ENCODE measurements at regions not wholly inside any gene's neighbourhood (a gene's known extent, or its start where the extent isn't known, plus 50 kb on each side); places are given as distances from the start of the nearest gene placed in this dataset.

- intact Hi-C loops (cut with DNase I; ENCODE audit: low total_unique reads), result no loop called here
- Histone ChIP-seq H3K27ac (no peak overlapping the region), H3K4me3 (no peak overlapping the region), H3K36me3 (no peaks in the 10 kb centered on the region), H3K27me3 (no peaks in the 10 kb centered on the region), H3K4me1 (no peaks in the 10 kb centered on the region), H3K9me3 (no peaks in the 10 kb centered on the region)
- ATAC-seq (no peak), DNase-seq (no peak)
- in situ Hi-C loops (cut with MboI; ENCODE audit: low sequenced_read_pairs in 4 of 4), result no loop called here
- TF ChIP-seq, protein P1, sequence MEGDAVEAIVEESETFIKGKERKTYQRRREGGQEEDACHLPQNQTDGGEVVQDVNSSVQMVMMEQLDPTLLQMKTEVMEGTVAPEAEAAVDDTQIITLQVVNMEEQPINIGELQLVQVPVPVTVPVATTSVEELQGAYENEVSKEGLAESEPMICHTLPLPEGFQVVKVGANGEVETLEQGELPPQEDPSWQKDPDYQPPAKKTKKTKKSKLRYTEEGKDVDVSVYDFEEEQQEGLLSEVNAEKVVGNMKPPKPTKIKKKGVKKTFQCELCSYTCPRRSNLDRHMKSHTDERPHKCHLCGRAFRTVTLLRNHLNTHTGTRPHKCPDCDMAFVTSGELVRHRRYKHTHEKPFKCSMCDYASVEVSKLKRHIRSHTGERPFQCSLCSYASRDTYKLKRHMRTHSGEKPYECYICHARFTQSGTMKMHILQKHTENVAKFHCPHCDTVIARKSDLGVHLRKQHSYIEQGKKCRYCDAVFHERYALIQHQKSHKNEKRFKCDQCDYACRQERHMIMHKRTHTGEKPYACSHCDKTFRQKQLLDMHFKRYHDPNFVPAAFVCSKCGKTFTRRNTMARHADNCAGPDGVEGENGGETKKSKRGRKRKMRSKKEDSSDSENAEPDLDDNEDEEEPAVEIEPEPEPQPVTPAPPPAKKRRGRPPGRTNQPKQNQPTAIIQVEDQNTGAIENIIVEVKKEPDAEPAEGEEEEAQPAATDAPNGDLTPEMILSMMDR (IDR thresholded peaks at IDR 0.05 in 4 of 5, conservative IDR thresholded peaks at IDR 0.05 in 1 of 5), result no peak
- TF ChIP-seq POLR2A (IDR thresholded peaks at IDR 0.05), result no peak
Observed at GRCh38 chr3:70383360-70383831, 71.0 kb upstream of the MDFIC2 start.

- TF ChIP-seq, protein P1 (IDR thresholded peaks at IDR 0.05 in 4 of 5, conservative IDR thresholded peaks at IDR 0.05 in 1 of 5), result no peak
- no peak for TF ChIP-seq POLR2A (IDR thresholded peaks at IDR 0.05)
- Histone ChIP-seq H3K4me3 (no peak overlapping the region), H3K27me3 (no peaks in the 10 kb centered on the region), H3K27ac (no peak overlapping the region), H3K9me3 (no peaks in the 10 kb centered on the region), H3K4me1 (no peaks in the 10 kb centered on the region), H3K36me3 (no peaks in the 10 kb centered on the region)
- ATAC-seq (no peak), DNase-seq (no peak)
- in situ Hi-C loops (cut with MboI; ENCODE audit: low sequenced_read_pairs in 4 of 4) (loop anchor here in 1 of 4 donors (25.0 kb wide), 1 partner anchor 287 kb away; no protein-coding TSS in a partner anchor), intact Hi-C loops (cut with DNase I; ENCODE audit: low total_unique reads) (no loop called here)
Observed at GRCh38 chr3:70374179-70374578, 61.7 kb upstream of the MDFIC2 start.

All from gastrocnemius medialis (tissue), 4 donors.